ENCODE measurements at regions not wholly inside any gene's neighbourhood (a gene's known extent, or its start where the extent isn't known, plus 50 kb on each side); places are given as distances from the start of the nearest gene placed in this dataset.
A peak's percentile ranks its signal among the peaks of the same experiment; 100 is the strongest.

DNA sequence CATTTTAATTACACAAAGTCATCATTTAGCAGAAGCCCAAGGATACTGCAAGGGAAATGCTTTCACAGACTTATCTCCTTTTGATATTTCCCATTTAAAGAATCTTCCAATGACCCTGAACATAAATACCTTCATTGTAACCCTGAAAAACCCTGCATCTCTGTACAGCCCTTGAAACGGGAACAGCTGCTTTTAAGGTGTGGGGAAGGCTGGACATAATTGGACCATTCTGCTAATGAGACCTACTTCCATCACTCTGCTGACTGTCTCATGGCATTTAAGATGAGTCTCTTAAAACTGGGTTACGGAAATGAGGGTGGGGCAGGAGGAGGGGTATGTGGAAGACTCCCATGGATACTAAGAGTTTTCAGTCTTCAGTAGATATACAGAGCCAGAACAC is 485.8 kb downstream of the BRINP1 start:
- TF ChIP-seq NFE2L1 (CRISPR knock-in tag; IDR thresholded peaks at IDR 0.05) (no peak), GRHL2 (CRISPR knock-in tag; IDR thresholded peaks at IDR 0.05; ENCODE audit: insufficient replicate concordance, severe bottlenecking) (no peak), MYBL2 (CRISPR knock-in tag; IDR thresholded peaks at IDR 0.05) (no peak), NR1H2 (CRISPR knock-in tag; IDR thresholded peaks at IDR 0.05) (no peak), GABPB1 (CRISPR knock-in tag; IDR thresholded peaks at IDR 0.05) (no peak), IRF2 (CRISPR knock-in tag; IDR thresholded peaks at IDR 0.05; ENCODE audit: borderline replicate concordance, low read depth) (no peak), SP1 (CRISPR knock-in tag; conservative IDR thresholded peaks at IDR 0.05) (no peak), ZNF416 (CRISPR knock-in tag; IDR thresholded peaks at IDR 0.05) (no peak), ZNF671 (CRISPR knock-in tag; IDR thresholded peaks at IDR 0.05) (no peak), RELA (CRISPR knock-in tag; IDR thresholded peaks at IDR 0.05; ENCODE audit: borderline replicate concordance) (no peak), FOXJ3 (CRISPR knock-in tag; IDR thresholded peaks at IDR 0.05; ENCODE audit: borderline replicate concordance) (no peak), JUN (CRISPR knock-in tag; IDR thresholded peaks at IDR 0.05) (no peak)
- TF ChIP-seq, protein P1, sequence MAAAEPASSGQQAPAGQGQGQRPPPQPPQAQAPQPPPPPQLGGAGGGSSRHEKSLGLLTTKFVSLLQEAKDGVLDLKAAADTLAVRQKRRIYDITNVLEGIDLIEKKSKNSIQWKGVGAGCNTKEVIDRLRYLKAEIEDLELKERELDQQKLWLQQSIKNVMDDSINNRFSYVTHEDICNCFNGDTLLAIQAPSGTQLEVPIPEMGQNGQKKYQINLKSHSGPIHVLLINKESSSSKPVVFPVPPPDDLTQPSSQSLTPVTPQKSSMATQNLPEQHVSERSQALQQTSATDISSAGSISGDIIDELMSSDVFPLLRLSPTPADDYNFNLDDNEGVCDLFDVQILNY (CRISPR knock-in tag; IDR thresholded peaks at IDR 0.05), result no peak
- TF ChIP-seq, protein P2, sequence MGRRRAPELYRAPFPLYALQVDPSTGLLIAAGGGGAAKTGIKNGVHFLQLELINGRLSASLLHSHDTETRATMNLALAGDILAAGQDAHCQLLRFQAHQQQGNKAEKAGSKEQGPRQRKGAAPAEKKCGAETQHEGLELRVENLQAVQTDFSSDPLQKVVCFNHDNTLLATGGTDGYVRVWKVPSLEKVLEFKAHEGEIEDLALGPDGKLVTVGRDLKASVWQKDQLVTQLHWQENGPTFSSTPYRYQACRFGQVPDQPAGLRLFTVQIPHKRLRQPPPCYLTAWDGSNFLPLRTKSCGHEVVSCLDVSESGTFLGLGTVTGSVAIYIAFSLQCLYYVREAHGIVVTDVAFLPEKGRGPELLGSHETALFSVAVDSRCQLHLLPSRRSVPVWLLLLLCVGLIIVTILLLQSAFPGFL (CRISPR knock-in tag; IDR thresholded peaks at IDR 0.05; ENCODE audit: borderline replicate concordance), result no peak
- TF ChIP-seq, protein P3, sequence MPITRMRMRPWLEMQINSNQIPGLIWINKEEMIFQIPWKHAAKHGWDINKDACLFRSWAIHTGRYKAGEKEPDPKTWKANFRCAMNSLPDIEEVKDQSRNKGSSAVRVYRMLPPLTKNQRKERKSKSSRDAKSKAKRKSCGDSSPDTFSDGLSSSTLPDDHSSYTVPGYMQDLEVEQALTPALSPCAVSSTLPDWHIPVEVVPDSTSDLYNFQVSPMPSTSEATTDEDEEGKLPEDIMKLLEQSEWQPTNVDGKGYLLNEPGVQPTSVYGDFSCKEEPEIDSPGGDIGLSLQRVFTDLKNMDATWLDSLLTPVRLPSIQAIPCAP (CRISPR knock-in tag; IDR thresholded peaks at IDR 0.05), result no peak
- H3K27ac Mint-ChIP-seq, result no peak overlapping the region
- ATAC-seq (no peak), DNase-seq (ENCODE audit: low spot score) (no peak)
- H3K4me3 Mint-ChIP-seq, result no peak overlapping the region
- H3K36me3 Mint-ChIP-seq, result no peaks in the 10 kb centered on the region
- H3K4me1 Mint-ChIP-seq, result peaks cover 5% of the 10 kb centered on the region
- H3K27me3 Mint-ChIP-seq (ENCODE audit: low read depth), result peaks cover 6% of the 10 kb centered on the region
- H3K9me3 Mint-ChIP-seq, result no peaks in the 10 kb centered on the region
- ChIA-PET POLR2A (no interaction called here), CTCF (no interaction called here)

DNA sequence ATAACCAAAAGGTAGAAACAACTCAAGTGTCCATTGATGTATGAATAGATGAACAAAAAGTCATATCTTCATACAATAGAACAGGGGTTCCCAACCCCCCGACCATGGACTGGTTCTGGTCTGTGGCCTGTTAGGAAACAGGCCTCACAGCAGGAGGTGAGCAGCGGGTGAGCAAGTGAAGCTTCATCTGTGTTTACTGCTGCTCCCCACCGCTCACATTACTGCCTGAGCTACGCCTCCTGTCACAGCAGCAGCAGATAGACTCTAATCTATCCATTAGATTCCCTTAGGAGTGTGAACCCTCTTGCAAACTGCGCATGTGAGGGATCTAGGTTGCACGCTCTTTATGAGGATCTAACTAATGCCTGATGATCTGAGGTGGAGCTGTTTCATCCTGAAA is 478.0 kb downstream of the BRINP1 start:
- Mint-ChIP-seq H3K27ac (no peak overlapping the region), H3K4me1 (peaks cover 7% of the 10 kb centered on the region; the same call in 1 of the 2 replicates), H3K9me3 (no peaks in the 10 kb centered on the region), H3K27me3 (ENCODE audit: low read depth) (no peaks in the 10 kb centered on the region), H3K4me3 (no peak overlapping the region), H3K36me3 (no peaks in the 10 kb centered on the region)
- POLR2A ChIA-PET, result interaction anchor here (0.5 kb wide), 1 partner anchor 828 kb away, joined by 6 read pairs; no protein-coding TSS in a partner anchor
- DNase-seq (ENCODE audit: low spot score) (peak; percentile 26), ATAC-seq (peak; percentile 22; the same call in 1 of the 2 replicates)
- no peak for TF ChIP-seq SMAD4 (CRISPR knock-in tag; IDR thresholded peaks at IDR 0.05)
- CTCF ChIA-PET, result no interaction called here

DNA sequence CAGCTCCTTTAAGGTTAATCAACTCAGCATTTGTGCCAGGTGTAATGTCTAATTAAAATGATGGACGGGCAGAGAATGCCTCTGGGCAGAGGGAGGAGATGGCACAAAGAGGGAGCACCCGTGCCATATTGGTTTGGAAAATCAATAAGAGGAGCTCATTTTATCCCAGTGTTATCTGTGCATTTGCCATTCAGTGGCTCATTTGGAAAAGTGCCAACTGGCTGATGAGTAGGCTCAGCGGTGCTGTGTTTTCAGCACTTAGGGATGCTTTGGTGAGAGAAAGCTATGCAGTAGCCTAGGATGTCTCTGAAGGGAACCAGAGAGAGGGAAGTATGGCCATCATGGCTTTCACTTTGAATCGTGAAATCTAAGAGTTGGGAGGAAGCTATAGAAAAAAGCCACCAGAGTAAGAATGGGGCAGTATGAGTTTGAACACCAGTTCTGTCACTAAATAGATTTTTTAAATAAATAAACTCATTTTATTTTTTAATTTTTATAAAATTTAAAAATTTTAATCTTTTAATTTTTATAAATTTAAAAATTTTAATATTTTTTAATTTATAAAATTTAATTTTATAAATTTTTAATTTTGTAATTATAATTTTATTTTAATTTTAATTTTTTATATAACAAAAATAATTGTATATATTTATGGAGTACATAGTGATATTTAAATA is 472.8 kb downstream of the BRINP1 start:
- CTCF ChIA-PET, result no interaction called here
- POLR2A ChIA-PET, result interaction anchor here (0.6 kb wide), 1 partner anchor 1114 kb away, joined by 4 read pairs; no protein-coding TSS in a partner anchor
- no peaks in the 10 kb centered on the region; the same call in 1 of the 2 replicates for H3K4me1 Mint-ChIP-seq
- DNase-seq (ENCODE audit: low spot score), result no peak
- no peaks in the 10 kb centered on the region for H3K9me3 Mint-ChIP-seq
- H3K27me3 Mint-ChIP-seq (ENCODE audit: low read depth), result peaks cover 20% of the 10 kb centered on the region
- no peak for TF ChIP-seq SOX15 (CRISPR knock-in tag; IDR thresholded peaks at IDR 0.05)
- peak; percentile 92; the same call in 1 of the 2 replicates for TF ChIP-seq HMGA2 (CRISPR knock-in tag; IDR thresholded peaks at IDR 0.05)
- ATAC-seq, result no peak
- no peak overlapping the region for H3K4me3 Mint-ChIP-seq
- H3K36me3 Mint-ChIP-seq, result no peaks in the 10 kb centered on the region
- H3K27ac Mint-ChIP-seq, result no peak overlapping the region

DNA sequence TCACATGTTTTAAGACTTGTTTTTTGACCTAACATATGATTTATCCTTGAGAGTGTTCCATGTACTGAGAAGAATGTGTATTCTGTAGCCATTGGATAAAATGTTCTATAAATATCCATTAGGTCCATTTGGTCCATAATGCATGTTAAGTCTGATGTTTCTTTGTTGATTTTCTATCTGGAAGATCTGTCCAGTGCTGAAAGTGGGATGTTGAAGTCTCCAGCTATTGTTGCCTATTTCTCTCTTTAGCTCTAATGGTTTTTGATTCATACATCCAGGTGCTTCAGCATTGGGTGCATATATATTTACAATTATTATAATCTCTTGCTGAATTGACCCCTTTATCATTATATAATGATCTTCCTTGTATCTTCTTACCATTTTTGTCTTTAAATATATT is 451.1 kb downstream of the BRINP1 start:
- no peak overlapping the region for H3K4me3 Mint-ChIP-seq
- peaks cover 6% of the 10 kb centered on the region; the same call in 1 of the 2 replicates for H3K9me3 Mint-ChIP-seq
- no peaks in the 10 kb centered on the region for H3K4me1 Mint-ChIP-seq
- ChIA-PET CTCF (no interaction called here), POLR2A (no interaction called here)
- no peak for DNase-seq (ENCODE audit: low spot score)
- H3K36me3 Mint-ChIP-seq, result no peaks in the 10 kb centered on the region
- H3K27me3 Mint-ChIP-seq (ENCODE audit: low read depth), result peaks cover 93% of the 10 kb centered on the region
- ATAC-seq, result no peak
- H3K27ac Mint-ChIP-seq, result no peak overlapping the region
- TF ChIP-seq FOXK1 (CRISPR knock-in tag; IDR thresholded peaks at IDR 0.05) (no peak), ZNF138 (CRISPR knock-in tag; conservative IDR thresholded peaks at IDR 0.05) (no peak), ZNF416 (CRISPR knock-in tag; IDR thresholded peaks at IDR 0.05) (no peak), ESRRA (CRISPR knock-in tag; IDR thresholded peaks at IDR 0.05; ENCODE audit: borderline replicate concordance) (no peak), FOXJ3 (CRISPR knock-in tag; IDR thresholded peaks at IDR 0.05; ENCODE audit: borderline replicate concordance) (no peak)
- TF ChIP-seq, protein P4, sequence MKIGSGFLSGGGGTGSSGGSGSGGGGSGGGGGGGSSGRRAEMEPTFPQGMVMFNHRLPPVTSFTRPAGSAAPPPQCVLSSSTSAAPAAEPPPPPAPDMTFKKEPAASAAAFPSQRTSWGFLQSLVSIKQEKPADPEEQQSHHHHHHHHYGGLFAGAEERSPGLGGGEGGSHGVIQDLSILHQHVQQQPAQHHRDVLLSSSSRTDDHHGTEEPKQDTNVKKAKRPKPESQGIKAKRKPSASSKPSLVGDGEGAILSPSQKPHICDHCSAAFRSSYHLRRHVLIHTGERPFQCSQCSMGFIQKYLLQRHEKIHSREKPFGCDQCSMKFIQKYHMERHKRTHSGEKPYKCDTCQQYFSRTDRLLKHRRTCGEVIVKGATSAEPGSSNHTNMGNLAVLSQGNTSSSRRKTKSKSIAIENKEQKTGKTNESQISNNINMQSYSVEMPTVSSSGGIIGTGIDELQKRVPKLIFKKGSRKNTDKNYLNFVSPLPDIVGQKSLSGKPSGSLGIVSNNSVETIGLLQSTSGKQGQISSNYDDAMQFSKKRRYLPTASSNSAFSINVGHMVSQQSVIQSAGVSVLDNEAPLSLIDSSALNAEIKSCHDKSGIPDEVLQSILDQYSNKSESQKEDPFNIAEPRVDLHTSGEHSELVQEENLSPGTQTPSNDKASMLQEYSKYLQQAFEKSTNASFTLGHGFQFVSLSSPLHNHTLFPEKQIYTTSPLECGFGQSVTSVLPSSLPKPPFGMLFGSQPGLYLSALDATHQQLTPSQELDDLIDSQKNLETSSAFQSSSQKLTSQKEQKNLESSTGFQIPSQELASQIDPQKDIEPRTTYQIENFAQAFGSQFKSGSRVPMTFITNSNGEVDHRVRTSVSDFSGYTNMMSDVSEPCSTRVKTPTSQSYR (CRISPR knock-in tag; IDR thresholded peaks at IDR 0.05), result no peak
- TF ChIP-seq, protein P5, sequence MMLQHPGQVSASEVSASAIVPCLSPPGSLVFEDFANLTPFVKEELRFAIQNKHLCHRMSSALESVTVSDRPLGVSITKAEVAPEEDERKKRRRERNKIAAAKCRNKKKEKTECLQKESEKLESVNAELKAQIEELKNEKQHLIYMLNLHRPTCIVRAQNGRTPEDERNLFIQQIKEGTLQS (CRISPR knock-in tag; conservative IDR thresholded peaks at IDR 0.05), result no peak
- TF ChIP-seq, protein P6, sequence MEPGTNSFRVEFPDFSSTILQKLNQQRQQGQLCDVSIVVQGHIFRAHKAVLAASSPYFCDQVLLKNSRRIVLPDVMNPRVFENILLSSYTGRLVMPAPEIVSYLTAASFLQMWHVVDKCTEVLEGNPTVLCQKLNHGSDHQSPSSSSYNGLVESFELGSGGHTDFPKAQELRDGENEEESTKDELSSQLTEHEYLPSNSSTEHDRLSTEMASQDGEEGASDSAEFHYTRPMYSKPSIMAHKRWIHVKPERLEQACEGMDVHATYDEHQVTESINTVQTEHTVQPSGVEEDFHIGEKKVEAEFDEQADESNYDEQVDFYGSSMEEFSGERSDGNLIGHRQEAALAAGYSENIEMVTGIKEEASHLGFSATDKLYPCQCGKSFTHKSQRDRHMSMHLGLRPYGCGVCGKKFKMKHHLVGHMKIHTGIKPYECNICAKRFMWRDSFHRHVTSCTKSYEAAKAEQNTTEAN (CRISPR knock-in tag; IDR thresholded peaks at IDR 0.05), result no peak

All from WTC11 (cell line).